Mammary epithelial cell (primary cell): ENCODE measurements at regions not wholly inside any gene's neighbourhood (a gene's known extent, or its start where the extent isn't known, plus 50 kb on each side); places are given as distances from the start of the nearest gene placed in this dataset.

Experiments used
- EZH2 ChIP-seq: IDR thresholded peaks from 2 replicates; pipeline ENCODE4 v1.6.1; 2012; ENCODE audit warnings: low read length, inconsistent platforms, borderline replicate concordance
- TF ChIP-seq, protein P1 (sequence below), 2 donors: IDR thresholded peaks in 1 of 2; conservative IDR thresholded peaks in 1 of 2; 2 replicates each; pipeline ENCODE4 v1.5.1; 2011 to 2012; ENCODE audit warnings: inconsistent platforms in 2 of 2, low read length in 2 of 2, mild to moderate bottlenecking in 2 of 2, control low read depth in 1 of 2, low read depth in 1 of 2; ENCODE audit not compliant: insufficient read depth in 1 of 2; ENCODE audit errors: extremely low read depth in 1 of 2

DNA sequence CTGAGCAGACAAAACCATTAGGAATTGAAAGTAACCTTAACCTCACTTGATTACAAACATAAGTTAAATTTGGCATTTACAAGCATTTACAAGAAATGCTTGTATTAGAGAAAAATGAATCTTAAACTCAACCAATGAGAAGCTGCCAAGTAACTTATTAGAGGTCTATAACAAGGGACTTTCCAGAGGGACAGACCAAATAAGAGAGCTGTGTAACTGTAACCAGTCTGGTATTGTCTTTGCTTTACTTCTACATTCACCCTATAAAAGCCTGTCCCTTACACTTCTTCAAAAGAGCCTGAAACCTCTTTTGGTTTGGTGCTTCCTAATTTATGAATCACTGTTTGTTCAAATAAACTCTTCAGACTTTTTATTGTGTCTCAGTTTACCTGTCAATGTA is 450.0 kb upstream of the FAR2 start:
- TF ChIP-seq, protein P1, sequence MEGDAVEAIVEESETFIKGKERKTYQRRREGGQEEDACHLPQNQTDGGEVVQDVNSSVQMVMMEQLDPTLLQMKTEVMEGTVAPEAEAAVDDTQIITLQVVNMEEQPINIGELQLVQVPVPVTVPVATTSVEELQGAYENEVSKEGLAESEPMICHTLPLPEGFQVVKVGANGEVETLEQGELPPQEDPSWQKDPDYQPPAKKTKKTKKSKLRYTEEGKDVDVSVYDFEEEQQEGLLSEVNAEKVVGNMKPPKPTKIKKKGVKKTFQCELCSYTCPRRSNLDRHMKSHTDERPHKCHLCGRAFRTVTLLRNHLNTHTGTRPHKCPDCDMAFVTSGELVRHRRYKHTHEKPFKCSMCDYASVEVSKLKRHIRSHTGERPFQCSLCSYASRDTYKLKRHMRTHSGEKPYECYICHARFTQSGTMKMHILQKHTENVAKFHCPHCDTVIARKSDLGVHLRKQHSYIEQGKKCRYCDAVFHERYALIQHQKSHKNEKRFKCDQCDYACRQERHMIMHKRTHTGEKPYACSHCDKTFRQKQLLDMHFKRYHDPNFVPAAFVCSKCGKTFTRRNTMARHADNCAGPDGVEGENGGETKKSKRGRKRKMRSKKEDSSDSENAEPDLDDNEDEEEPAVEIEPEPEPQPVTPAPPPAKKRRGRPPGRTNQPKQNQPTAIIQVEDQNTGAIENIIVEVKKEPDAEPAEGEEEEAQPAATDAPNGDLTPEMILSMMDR (conservative IDR thresholded peaks at IDR 0.05 in 1 of 2, IDR thresholded peaks at IDR 0.05 in 1 of 2; ENCODE audit: extremely low read depth in 1 of 2, insufficient read depth in 1 of 2, low read depth in 1 of 2, low read length in 2 of 2), result no peak
- no peak for TF ChIP-seq EZH2
